ENCODE measurements at regions not wholly inside any gene's neighbourhood (a gene's known extent, or its start where the extent isn't known, plus 50 kb on each side); places are given as distances from the start of the nearest gene placed in this dataset.

GRCh38 chr16:80176114-80176513, 364.7 kb upstream of the DYNLRB2 start:
- H3K36me3 Mint-ChIP-seq (ENCODE audit: low read depth), result no peaks in the 10 kb centered on the region
- DNase-seq (ENCODE audit: low spot score), result no peak
- no peak overlapping the region for H3K4me3 Mint-ChIP-seq (ENCODE audit: unreplicated experiment)
- no peaks in the 10 kb centered on the region for H3K27me3 Mint-ChIP-seq (ENCODE audit: low read depth)
- no peaks in the 10 kb centered on the region for H3K9me3 Mint-ChIP-seq (ENCODE audit: low read depth)
- no peak for TF ChIP-seq CTCF (IDR thresholded peaks at IDR 0.05)
- peaks cover 34% of the 10 kb centered on the region for H3K4me1 Mint-ChIP-seq (ENCODE audit: low read depth)
- no peak overlapping the region for H3K27ac Mint-ChIP-seq (ENCODE audit: unreplicated experiment)

- no peak for DNase-seq (ENCODE audit: low spot score)
- Mint-ChIP-seq H3K27ac (ENCODE audit: unreplicated experiment) (no peak overlapping the region), H3K9me3 (ENCODE audit: low read depth) (no peaks in the 10 kb centered on the region)
These were observed 365.8 kb upstream of the DYNLRB2 start for GRCh38 chr16:80175011-80175410.

GRCh38 chr16:80174416-80174815, 366.4 kb upstream of the DYNLRB2 start:
- peaks cover 34% of the 10 kb centered on the region for H3K4me1 Mint-ChIP-seq (ENCODE audit: low read depth)
- DNase-seq (ENCODE audit: low spot score), result no peak

More at GRCh38 chr16:80175011-80175410, 365.8 kb upstream of the DYNLRB2 start:
- Mint-ChIP-seq H3K4me1 (ENCODE audit: low read depth) (peaks cover 34% of the 10 kb centered on the region), H3K27me3 (ENCODE audit: low read depth) (no peaks in the 10 kb centered on the region), H3K36me3 (ENCODE audit: low read depth) (no peaks in the 10 kb centered on the region), H3K4me3 (ENCODE audit: unreplicated experiment) (no peak overlapping the region)
- TF ChIP-seq CTCF (IDR thresholded peaks at IDR 0.05), result no peak

GRCh38 chr16:80171746-80172145, 369.0 kb upstream of the DYNLRB2 start:
- H3K4me1 Mint-ChIP-seq (ENCODE audit: low read depth), result peaks cover 22% of the 10 kb centered on the region
- no peaks in the 10 kb centered on the region for H3K9me3 Mint-ChIP-seq (ENCODE audit: low read depth)
- no peak for DNase-seq (ENCODE audit: low spot score)
- no peak for TF ChIP-seq CTCF (IDR thresholded peaks at IDR 0.05)
- no peaks in the 10 kb centered on the region for H3K27me3 Mint-ChIP-seq (ENCODE audit: low read depth)
- H3K36me3 Mint-ChIP-seq (ENCODE audit: low read depth), result no peaks in the 10 kb centered on the region
- H3K27ac Mint-ChIP-seq (ENCODE audit: unreplicated experiment), result no peak overlapping the region
- H3K4me3 Mint-ChIP-seq (ENCODE audit: unreplicated experiment), result no peak overlapping the region

More at GRCh38 chr16:80174416-80174815, 366.4 kb upstream of the DYNLRB2 start:
- H3K27me3 Mint-ChIP-seq (ENCODE audit: low read depth), result no peaks in the 10 kb centered on the region
- H3K27ac Mint-ChIP-seq (ENCODE audit: unreplicated experiment), result peak overlapping the region; percentile 43
- H3K9me3 Mint-ChIP-seq (ENCODE audit: low read depth), result no peaks in the 10 kb centered on the region
- no peaks in the 10 kb centered on the region for H3K36me3 Mint-ChIP-seq (ENCODE audit: low read depth)
- H3K4me3 Mint-ChIP-seq (ENCODE audit: unreplicated experiment), result no peak overlapping the region
- no peak for TF ChIP-seq CTCF (IDR thresholded peaks at IDR 0.05)

GRCh38 chr16:80171199-80171598, 369.6 kb upstream of the DYNLRB2 start:
- Mint-ChIP-seq H3K4me3 (ENCODE audit: unreplicated experiment) (no peak overlapping the region), H3K27ac (ENCODE audit: unreplicated experiment) (no peak overlapping the region), H3K36me3 (ENCODE audit: low read depth) (no peaks in the 10 kb centered on the region), H3K9me3 (ENCODE audit: low read depth) (peaks cover 2% of the 10 kb centered on the region), H3K27me3 (ENCODE audit: low read depth) (no peaks in the 10 kb centered on the region), H3K4me1 (ENCODE audit: low read depth) (peaks cover 16% of the 10 kb centered on the region)
- DNase-seq (ENCODE audit: low spot score), result no peak
- TF ChIP-seq CTCF (IDR thresholded peaks at IDR 0.05), result no peak
